ENCODE measurements at regions not wholly inside any gene's neighbourhood (a gene's known extent, or its start where the extent isn't known, plus 50 kb on each side); places are given as distances from the start of the nearest gene placed in this dataset.

DNA sequence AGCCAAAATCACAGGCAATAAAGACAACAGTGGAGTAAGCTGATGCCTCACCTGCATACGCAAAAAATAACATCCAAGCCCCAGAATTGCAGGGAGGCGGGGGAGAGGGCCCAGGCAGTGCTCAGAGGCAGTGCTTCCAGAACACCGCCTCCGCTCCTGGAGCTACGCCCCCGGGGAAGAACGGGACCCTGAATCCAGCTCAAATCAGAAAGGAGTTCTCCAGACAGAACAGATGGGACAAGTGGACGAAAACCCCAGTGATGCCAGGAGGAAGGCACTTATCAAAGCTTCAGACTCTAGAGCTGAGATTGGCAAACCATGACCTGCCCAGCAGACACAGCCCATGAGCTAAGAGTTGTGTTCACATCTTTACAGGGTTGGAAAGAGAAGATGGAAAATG, 683.9 kb downstream of the TBC1D22A start:
- no peaks in the 10 kb centered on the region for H3K79me2 ChIP-seq (ENCODE audit: insufficient read depth, low read length)
- no peak overlapping the region for H2AFZ ChIP-seq (ENCODE audit: low read depth, low read length, severe bottlenecking)
- H4K20me1 ChIP-seq (ENCODE audit: low read depth, low read length) = no peaks in the 10 kb centered on the region
- H3K9ac ChIP-seq (ENCODE audit: low read length) = no peak overlapping the region
- no peaks in the 10 kb centered on the region for H3K9me2 ChIP-seq (replicated peaks; ENCODE audit: insufficient read depth, low read length)
- H3K36me3 ChIP-seq (ENCODE audit: low read length) = no peaks in the 10 kb centered on the region
- no peak overlapping the region for H3K4me2 ChIP-seq (ENCODE audit: low read depth, low read length, poor library complexity, severe bottlenecking)
- peaks cover 13% of the 10 kb centered on the region; the same call in 1 of the 2 replicates for H3K9me3 ChIP-seq (ENCODE audit: insufficient read depth, low read length)
- H3F3A ChIP-seq (ENCODE audit: insufficient read depth) = no peaks in the 10 kb centered on the region
- no peak overlapping the region for H3K4me3 ChIP-seq (ENCODE audit: insufficient read depth, low read length, poor library complexity, severe bottlenecking)
- peaks cover 3% of the 10 kb centered on the region; the same call in 1 of the 2 replicates for H3K27me3 ChIP-seq (ENCODE audit: low read length)
- H3K27ac ChIP-seq (ENCODE audit: low read depth, low read length) = no peak overlapping the region
- TF ChIP-seq, protein P1, sequence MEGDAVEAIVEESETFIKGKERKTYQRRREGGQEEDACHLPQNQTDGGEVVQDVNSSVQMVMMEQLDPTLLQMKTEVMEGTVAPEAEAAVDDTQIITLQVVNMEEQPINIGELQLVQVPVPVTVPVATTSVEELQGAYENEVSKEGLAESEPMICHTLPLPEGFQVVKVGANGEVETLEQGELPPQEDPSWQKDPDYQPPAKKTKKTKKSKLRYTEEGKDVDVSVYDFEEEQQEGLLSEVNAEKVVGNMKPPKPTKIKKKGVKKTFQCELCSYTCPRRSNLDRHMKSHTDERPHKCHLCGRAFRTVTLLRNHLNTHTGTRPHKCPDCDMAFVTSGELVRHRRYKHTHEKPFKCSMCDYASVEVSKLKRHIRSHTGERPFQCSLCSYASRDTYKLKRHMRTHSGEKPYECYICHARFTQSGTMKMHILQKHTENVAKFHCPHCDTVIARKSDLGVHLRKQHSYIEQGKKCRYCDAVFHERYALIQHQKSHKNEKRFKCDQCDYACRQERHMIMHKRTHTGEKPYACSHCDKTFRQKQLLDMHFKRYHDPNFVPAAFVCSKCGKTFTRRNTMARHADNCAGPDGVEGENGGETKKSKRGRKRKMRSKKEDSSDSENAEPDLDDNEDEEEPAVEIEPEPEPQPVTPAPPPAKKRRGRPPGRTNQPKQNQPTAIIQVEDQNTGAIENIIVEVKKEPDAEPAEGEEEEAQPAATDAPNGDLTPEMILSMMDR (IDR thresholded peaks at IDR 0.05; ENCODE audit: insufficient read depth, low read length, poor library complexity, severe bottlenecking) = no peak
- no peak for TF ChIP-seq EZH2phosphoT487 (conservative IDR thresholded peaks at IDR 0.05; ENCODE audit: low read length)

GRCh38 chr22:47445716-47446290, 683.4 kb downstream of the TBC1D22A start:
- Histone ChIP-seq H3K27ac (ENCODE audit: low read depth, low read length) (no peak overlapping the region), H3K79me2 (ENCODE audit: insufficient read depth, low read length) (no peaks in the 10 kb centered on the region), H3K27me3 (ENCODE audit: low read length) (peaks cover 3% of the 10 kb centered on the region; the same call in 1 of the 2 replicates), H3K4me3 (ENCODE audit: insufficient read depth, low read length, poor library complexity, severe bottlenecking) (no peak overlapping the region), H3K36me3 (ENCODE audit: low read length) (no peaks in the 10 kb centered on the region), H3K9me3 (ENCODE audit: insufficient read depth, low read length) (peaks cover 13% of the 10 kb centered on the region; the same call in 1 of the 2 replicates), H2AFZ (ENCODE audit: low read depth, low read length, severe bottlenecking) (no peak overlapping the region), H4K20me1 (ENCODE audit: low read depth, low read length) (no peaks in the 10 kb centered on the region), H3K4me2 (ENCODE audit: low read depth, low read length, poor library complexity, severe bottlenecking) (no peak overlapping the region), H3K9ac (ENCODE audit: low read length) (no peak overlapping the region), H3F3A (ENCODE audit: insufficient read depth) (no peaks in the 10 kb centered on the region), H3K9me2 (replicated peaks; ENCODE audit: insufficient read depth, low read length) (no peaks in the 10 kb centered on the region)
- TF ChIP-seq, protein P1 (IDR thresholded peaks at IDR 0.05; ENCODE audit: insufficient read depth, low read length, poor library complexity, severe bottlenecking) = no peak
- no peak for TF ChIP-seq EZH2phosphoT487 (conservative IDR thresholded peaks at IDR 0.05; ENCODE audit: low read length)

- Histone ChIP-seq H4K20me1 (ENCODE audit: low read depth, low read length) (no peaks in the 10 kb centered on the region), H3K9me2 (replicated peaks; ENCODE audit: insufficient read depth, low read length) (no peaks in the 10 kb centered on the region), H3K79me2 (ENCODE audit: insufficient read depth, low read length) (no peaks in the 10 kb centered on the region), H3K27ac (ENCODE audit: low read depth, low read length) (no peak overlapping the region), H3K9ac (ENCODE audit: low read length) (no peak overlapping the region), H3K4me2 (ENCODE audit: low read depth, low read length, poor library complexity, severe bottlenecking) (no peak overlapping the region), H3F3A (ENCODE audit: insufficient read depth) (no peaks in the 10 kb centered on the region), H3K4me3 (ENCODE audit: insufficient read depth, low read length, poor library complexity, severe bottlenecking) (no peak overlapping the region), H2AFZ (ENCODE audit: low read depth, low read length, severe bottlenecking) (no peak overlapping the region), H3K36me3 (ENCODE audit: low read length) (no peaks in the 10 kb centered on the region), H3K27me3 (ENCODE audit: low read length) (peaks cover 3% of the 10 kb centered on the region; the same call in 1 of the 2 replicates), H3K9me3 (ENCODE audit: insufficient read depth, low read length) (peaks cover 13% of the 10 kb centered on the region; the same call in 1 of the 2 replicates)
- TF ChIP-seq EZH2phosphoT487 (conservative IDR thresholded peaks at IDR 0.05; ENCODE audit: low read length) = no peak
- TF ChIP-seq, protein P1 (IDR thresholded peaks at IDR 0.05; ENCODE audit: insufficient read depth, low read length, poor library complexity, severe bottlenecking) = no peak
Observed at GRCh38 chr22:47445212-47445611, 682.8 kb downstream of the TBC1D22A start.
